Liver (tissue), 3 donors: ENCODE measurements at regions not wholly inside any gene's neighbourhood (a gene's known extent, or its start where the extent isn't known, plus 50 kb on each side); places are given as distances from the start of the nearest gene placed in this dataset.

ENCODE experiments used
- ATF3 ChIP-seq: IDR thresholded peaks from 2 replicates; pipeline ENCODE4 v1.6.1; 2016; ENCODE audit warnings: antibody characterized with exemption
- CTCF ChIP-seq: fragments of 150-350 bp; IDR thresholded peaks from 2 replicates; pipeline ENCODE4 v1.5.1; 2017; ENCODE audit warnings: improper control_type of control experiment, low read depth, low read length; ENCODE audit not compliant: missing input control
- EGR1 ChIP-seq, 2 donors: IDR thresholded peaks; 2 replicates each; pipeline ENCODE4 v1.6.1; 2016 to 2018; ENCODE audit warnings: antibody characterized with exemption in 2 of 2, low read depth in 2 of 2
- GABPA ChIP-seq, 2 donors: IDR thresholded peaks in 1 of 2; conservative IDR thresholded peaks in 1 of 2; 2 replicates each; pipeline ENCODE4 v1.6.1; 2016; ENCODE audit warnings: antibody characterized with exemption in 2 of 2, mild to moderate bottlenecking in 1 of 2, moderate library complexity in 1 of 2
- HNF4A ChIP-seq, 2 donors: conservative IDR thresholded peaks; 2 replicates each; pipeline ENCODE4 v1.6.1; 2016; ENCODE audit warnings: antibody characterized with exemption in 2 of 2, mild to moderate bottlenecking in 2 of 2
- HNF4G ChIP-seq: IDR thresholded peaks from 2 replicates; pipeline ENCODE4 v1.6.1; 2016; ENCODE audit warnings: antibody characterized with exemption
- JUND ChIP-seq, 2 donors: IDR thresholded peaks; 2 replicates each; pipeline ENCODE4 v1.6.1; 2016; ENCODE audit warnings: antibody characterized with exemption in 2 of 2
- MAX ChIP-seq: IDR thresholded peaks from 2 replicates; pipeline ENCODE4 v1.6.1; 2016; ENCODE audit warnings: antibody characterized with exemption
- NR2F2 ChIP-seq: IDR thresholded peaks from 2 replicates; pipeline ENCODE4 v1.6.1; 2016; ENCODE audit warnings: antibody characterized with exemption
- RAD21 ChIP-seq, 2 donors: IDR thresholded peaks; 2 replicates each; pipeline ENCODE4 v1.6.1; 2016; ENCODE audit warnings: antibody characterized with exemption in 2 of 2, mild to moderate bottlenecking in 2 of 2
- REST ChIP-seq: IDR thresholded peaks from 2 replicates; pipeline ENCODE4 v1.6.1; 2016; ENCODE audit warnings: antibody characterized with exemption, mild to moderate bottlenecking
- RXRA ChIP-seq, 2 donors: IDR thresholded peaks; 2 replicates each; pipeline ENCODE4 v1.6.1; 2017 to 2018; ENCODE audit warnings: antibody characterized with exemption in 2 of 2, mild to moderate bottlenecking in 1 of 2
- TAF1 ChIP-seq: conservative IDR thresholded peaks from 2 replicates; pipeline ENCODE4 v1.6.1; 2016; ENCODE audit warnings: antibody characterized with exemption, mild to moderate bottlenecking
- YY1 ChIP-seq: IDR thresholded peaks from 2 replicates; pipeline ENCODE4 v1.6.1; 2016; ENCODE audit warnings: antibody characterized with exemption, mild to moderate bottlenecking
- donor health status: healthy.
- donor health status: healthy.

GRCh38 chr17:51391982-51392654 is 131.8 kb downstream of the UTP18 start:
- no peak for TF ChIP-seq CTCF
- TF ChIP-seq EGR1 (IDR thresholded peaks at IDR 0.05; ENCODE audit: low read depth in 2 of 2): no peak
- TF ChIP-seq MAX: no peak
- TF ChIP-seq TAF1: no peak
- no peak for TF ChIP-seq JUND (IDR thresholded peaks at IDR 0.05)
- TF ChIP-seq HNF4G: no peak
- TF ChIP-seq ATF3: no peak
- TF ChIP-seq HNF4A (conservative IDR thresholded peaks at IDR 0.05): no peak
- no peak for TF ChIP-seq REST
- no peak for TF ChIP-seq GABPA (IDR thresholded peaks at IDR 0.05 in 1 of 2, conservative IDR thresholded peaks at IDR 0.05 in 1 of 2)
- no peak for TF ChIP-seq RAD21 (IDR thresholded peaks at IDR 0.05)
- TF ChIP-seq YY1: no peak
- no peak for TF ChIP-seq RXRA (IDR thresholded peaks at IDR 0.05)
- TF ChIP-seq NR2F2: no peak
